Esophagus muscularis mucosa (tissue), 3 donors: ENCODE measurements at regions not wholly inside any gene's neighbourhood (a gene's known extent, or its start where the extent isn't known, plus 50 kb on each side); places are given as distances from the start of the nearest gene placed in this dataset.

ENCODE experiments used
- CTCF ChIP-seq, 3 experiments: fragments of 200-600 bp in 2 of 3; fragments of 450-650 bp in 1 of 3; sonication (generic) in 2 of 3; IDR thresholded peaks; one replicate each; pipeline ENCODE4 v1.5.1; 2017 to 2019; ENCODE audit warnings: antibody characterized with exemption in 3 of 3, mild to moderate bottlenecking in 2 of 3, moderate library complexity in 1 of 3
- POLR2A ChIP-seq: fragments of 450-650 bp; IDR thresholded peaks from one replicate; pipeline ENCODE4 v1.6.1; 2017; ENCODE audit warnings: antibody characterized with exemption, moderate library complexity, mild to moderate bottlenecking, low read depth
- POLR2AphosphoS5 ChIP-seq, 2 donors: sonication (generic); formaldehyde crosslinking; IDR thresholded peaks; one replicate each; pipeline ENCODE4 v1.6.1; 2017; ENCODE audit warnings: antibody characterized with exemption in 2 of 2

GRCh38 chr13:85405316-85405897 is 393.8 kb downstream of the SLITRK6 start:
- no peak for TF ChIP-seq CTCF (IDR thresholded peaks at IDR 0.05)
- no peak for TF ChIP-seq POLR2A
- TF ChIP-seq POLR2AphosphoS5 (IDR thresholded peaks at IDR 0.05) = no peak
